Nephron progenitor cell (in vitro differentiated cells): ENCODE measurements at regions not wholly inside any gene's neighbourhood (a gene's known extent, or its start where the extent isn't known, plus 50 kb on each side); places are given as distances from the start of the nearest gene placed in this dataset.

Experiments used
- DNase-seq: peaks from one replicate; pipeline ENCODE4 v3.0.0; 2021
- H3K27ac Mint-ChIP-seq: 2 replicates; pipeline ENCODE4 v1.8.0; 2021; ENCODE audit warnings: mild to moderate bottlenecking, moderate library complexity, mixed read lengths
- H3K27me3 Mint-ChIP-seq: 2 replicates; pipeline ENCODE4 v1.8.0; 2021; ENCODE audit warnings: mild to moderate bottlenecking, low read depth, mixed read lengths; ENCODE audit not compliant: poor library complexity
- H3K36me3 Mint-ChIP-seq: 2 replicates; pipeline ENCODE4 v1.8.0; 2021; ENCODE audit warnings: low read depth, mixed read lengths
- H3K4me1 Mint-ChIP-seq: 2 replicates; pipeline ENCODE4 v1.8.0; 2021; ENCODE audit warnings: mixed read lengths
- H3K4me3 Mint-ChIP-seq: 2 replicates; pipeline ENCODE4 v1.8.0; 2021; ENCODE audit warnings: mild to moderate bottlenecking, moderate library complexity, mixed read lengths
- H3K9me3 Mint-ChIP-seq: 2 replicates; pipeline ENCODE4 v1.8.0; 2021; ENCODE audit warnings: mild to moderate bottlenecking, moderate library complexity, mixed read lengths
- CTCF ChIP-seq: fragments of 200-600 bp; sonication (generic); IDR thresholded peaks from 2 replicates; pipeline ENCODE4 v1.5.0; 2021; ENCODE audit warnings: antibody characterized with exemption

- no peak for TF ChIP-seq CTCF
- Mint-ChIP-seq H3K9me3 (no peaks in the 10 kb centered on the region), H3K4me1 (no peaks in the 10 kb centered on the region), H3K27ac (no peak overlapping the region), H3K4me3 (no peak overlapping the region), H3K27me3 (no peaks in the 10 kb centered on the region), H3K36me3 (no peaks in the 10 kb centered on the region)
- DNase-seq, result no peak
Observed at GRCh38 chr3:152610622-152611021, 224.3 kb upstream of the P2RY1 start.

DNA sequence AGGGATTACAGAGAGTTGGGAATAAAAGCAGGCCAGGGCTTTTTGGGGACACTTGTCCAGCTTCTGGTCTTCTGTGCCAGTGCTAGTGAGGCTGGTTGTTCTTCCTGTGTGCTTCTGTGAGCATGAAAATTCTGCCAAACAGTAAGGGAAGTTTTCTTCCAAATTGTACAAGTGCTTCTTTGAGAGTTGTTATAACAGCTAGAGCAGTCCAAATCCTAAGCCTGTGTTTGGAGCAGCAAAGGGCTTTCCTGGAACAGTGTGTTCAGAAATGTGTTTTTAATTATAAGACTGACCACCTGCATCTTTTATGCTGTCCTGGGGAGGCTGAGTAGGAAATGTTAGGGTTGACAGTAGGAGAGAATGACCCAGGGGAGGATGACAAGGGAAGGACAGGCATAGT, 223.0 kb upstream of the P2RY1 start:
- Mint-ChIP-seq H3K27me3 (no peaks in the 10 kb centered on the region), H3K4me1 (no peaks in the 10 kb centered on the region), H3K9me3 (no peaks in the 10 kb centered on the region), H3K36me3 (no peaks in the 10 kb centered on the region), H3K27ac (no peak overlapping the region), H3K4me3 (no peak overlapping the region)
- TF ChIP-seq CTCF, result no peak
- DNase-seq, result no peak

DNA sequence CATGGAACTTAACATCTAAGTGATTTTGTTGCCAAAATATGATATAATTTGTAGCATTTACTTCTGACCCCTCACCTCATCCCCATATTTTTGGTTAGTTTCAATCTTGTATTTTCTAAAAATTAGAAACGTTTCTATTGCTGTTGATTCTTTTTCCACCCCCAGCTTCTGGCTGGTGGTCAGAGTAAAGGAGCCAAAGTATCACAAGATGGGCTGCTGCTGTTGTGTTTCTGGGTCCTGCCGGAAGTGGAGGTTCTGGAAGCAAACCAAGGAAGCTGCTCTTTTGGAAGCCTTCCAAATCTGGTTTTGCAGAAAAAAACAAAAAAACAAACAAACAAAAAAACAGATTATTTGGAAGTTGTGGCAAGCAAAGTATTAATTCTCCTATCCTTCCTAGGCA, 221.1 kb upstream of the P2RY1 start:
- DNase-seq, result no peak
- no peak for TF ChIP-seq CTCF
- no peaks in the 10 kb centered on the region for H3K27me3 Mint-ChIP-seq
- H3K36me3 Mint-ChIP-seq, result no peaks in the 10 kb centered on the region
- H3K9me3 Mint-ChIP-seq, result no peaks in the 10 kb centered on the region
- no peaks in the 10 kb centered on the region for H3K4me1 Mint-ChIP-seq
- H3K4me3 Mint-ChIP-seq, result no peak overlapping the region
- no peak overlapping the region for H3K27ac Mint-ChIP-seq

DNA sequence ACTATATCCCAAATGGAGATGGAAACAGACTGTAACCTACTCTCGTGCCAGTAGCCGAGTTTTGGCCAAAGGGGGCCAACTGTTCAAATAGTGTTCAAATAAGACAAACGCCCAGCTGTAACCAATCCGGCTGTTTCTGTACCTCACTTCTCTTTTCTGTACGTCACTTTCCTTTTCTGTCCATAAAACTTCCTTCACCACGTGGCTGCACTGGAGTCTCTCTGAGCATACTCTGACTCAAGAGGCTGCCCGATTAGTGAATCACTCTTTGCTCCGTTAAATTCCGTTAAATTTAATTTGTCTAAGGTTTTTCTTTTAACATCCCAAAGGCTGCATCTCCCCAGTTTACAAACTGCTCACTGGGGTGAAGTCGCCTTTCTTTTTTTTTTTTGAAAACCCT, 219.2 kb upstream of the P2RY1 start:
- no peaks in the 10 kb centered on the region for H3K27me3 Mint-ChIP-seq
- no peaks in the 10 kb centered on the region for H3K4me1 Mint-ChIP-seq
- H3K36me3 Mint-ChIP-seq, result no peaks in the 10 kb centered on the region
- no peaks in the 10 kb centered on the region for H3K9me3 Mint-ChIP-seq
- no peak for TF ChIP-seq CTCF
- DNase-seq, result no peak
- H3K4me3 Mint-ChIP-seq, result no peak overlapping the region
- H3K27ac Mint-ChIP-seq, result no peak overlapping the region

- no peaks in the 10 kb centered on the region for H3K4me1 Mint-ChIP-seq
- no peak for DNase-seq
- TF ChIP-seq CTCF, result no peak
- H3K27me3 Mint-ChIP-seq, result no peaks in the 10 kb centered on the region
- no peaks in the 10 kb centered on the region for H3K36me3 Mint-ChIP-seq
- no peak overlapping the region for H3K4me3 Mint-ChIP-seq
- no peak overlapping the region for H3K27ac Mint-ChIP-seq
- no peaks in the 10 kb centered on the region for H3K9me3 Mint-ChIP-seq
Observed at GRCh38 chr3:152617609-152618008, 217.3 kb upstream of the P2RY1 start.

DNA sequence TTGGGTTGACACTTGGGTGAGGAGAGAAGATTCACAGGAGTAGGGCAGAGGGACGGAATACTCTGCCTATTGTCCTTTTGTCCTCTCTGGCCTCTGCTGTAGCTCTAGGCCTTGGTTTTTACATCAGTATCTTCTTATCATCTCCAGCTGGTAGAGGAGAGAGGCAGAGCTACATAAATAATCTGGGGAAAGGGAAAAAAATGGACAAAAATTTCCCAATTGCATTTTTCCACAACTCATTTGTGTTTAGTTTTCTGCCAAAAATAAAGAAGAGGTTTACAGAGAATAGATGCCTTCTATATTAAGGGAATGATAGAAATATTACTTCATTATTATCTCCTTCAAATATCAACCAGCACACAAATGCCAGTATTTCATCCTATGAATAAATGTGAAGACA, 216.4 kb upstream of the P2RY1 start:
- Mint-ChIP-seq H3K27me3 (no peaks in the 10 kb centered on the region), H3K9me3 (no peaks in the 10 kb centered on the region), H3K4me3 (no peak overlapping the region), H3K27ac (no peak overlapping the region), H3K36me3 (no peaks in the 10 kb centered on the region), H3K4me1 (no peaks in the 10 kb centered on the region)
- DNase-seq, result no peak
- TF ChIP-seq CTCF, result no peak
